Heart right ventricle (tissue), 16 donors: ENCODE measurements at regions not wholly inside any gene's neighbourhood (a gene's known extent, or its start where the extent isn't known, plus 50 kb on each side); places are given as distances from the start of the nearest gene placed in this dataset.
"Not testable (repeated sequence)": the region's sequence is repeated elsewhere in the genome, so short reads cannot be mapped to it uniquely, and the experiment has no call there.

Source experiments
- ATAC-seq, 8 donors: fragments of 200-7000 bp; cut with Tn5 transposase; one replicate each; pipeline ENCODE4 v1.9.1; 2020; ENCODE audit warnings: mild to moderate bottlenecking in 8 of 8, moderate library complexity in 8 of 8, moderate number of reproducible peaks in 1 of 8
- DNase-seq, 2 donors: peaks; one replicate each; pipeline ENCODE4 v3.0.0-alpha.2; 2020
- H3K27ac ChIP-seq, 10 donors: fragments of 200-600 bp; sonication (generic) in 2 of 10; one replicate each; pipeline versions ENCODE4 v1.5.0 to v1.8.0; 2020 to 2022; ENCODE audit warnings: mild to moderate bottlenecking in 3 of 10
- H3K27me3 ChIP-seq, 7 donors: fragments of 200-600 bp; one replicate each; pipeline ENCODE4 v1.8.0; 2021 to 2022; ENCODE audit warnings: mild to moderate bottlenecking in 2 of 7
- H3K36me3 ChIP-seq, 9 donors: fragments of 200-600 bp; sonication (generic) in 1 of 9; one replicate each; pipeline versions ENCODE4 v1.5.0 to v1.8.0; 2020 to 2022; ENCODE audit warnings: mild to moderate bottlenecking in 2 of 9
- H3K4me1 ChIP-seq, 9 donors: fragments of 200-600 bp; sonication (generic) in 1 of 9; one replicate each; pipeline versions ENCODE4 v1.5.0 to v1.8.0; 2020 to 2022; ENCODE audit warnings: mild to moderate bottlenecking in 4 of 9
- H3K4me3 ChIP-seq, 10 donors: fragments of 200-600 bp; sonication (generic) in 2 of 10; one replicate each; pipeline versions ENCODE4 v1.5.0 to v1.8.0; 2020 to 2022; ENCODE audit warnings: mild to moderate bottlenecking in 7 of 10, moderate library complexity in 2 of 10
- H3K9me3 ChIP-seq, 11 donors: fragments of 200-600 bp in 10 of 11; sonication (generic) in 2 of 11; one replicate each; pipeline versions ENCODE4 v1.5.0 to v1.8.0; 2013 to 2022; ENCODE audit warnings: mild to moderate bottlenecking in 2 of 11, control low read depth in 1 of 11, moderate library complexity in 1 of 11
- WGBS, 2 donors: extraction: QIAGEN DNeasy Blood & Tissue Kit; methylation state at CpG; one replicate each; pipeline ENCODE4 v1.1.7; 2013; ENCODE audit warnings: inconsistent platforms in 1 of 2; 5-methylcytosine and 5-hydroxymethylcytosine counted together
- intact Hi-C, 10 donors: fragments of 100-400 bp; cut with DNase I; formaldehyde crosslinking; loops; one replicate each; pipeline versions ENCODE4 v1.11.1 to v1.14.2; 2022
- donor health status: Arrhythmogenic right ventricular cardiomyopathy.
- donor health status: ischemic (EF 13 %, LVEDD 7.1; RV severe dilation, severe dysfunction).
- donor health status: healthy with polysubstance abuse.
- donor health status: DM: no; HTN: yes; CAD: no.
- donor health status: DM: no; HTN: no; CAD: no.
- donor health status: ischemic (EF 25% LVEDD 6.9; RV normal size, moderate dysfunction).
- donor health status: ischemic (EF 25% LVEDD 5.7; RV mildly dilated, moderate dysfunction).
- donor health status: healthy.
- donor health status: DM: yes; HTN: yes; CAD: no.
- donor health status: Ischemic cardiomyopathy.
- donor health status: ischemic (EF 35%, LVEDD 5.7; RV mildly dilated, moderate dysfunction).
- donor health status: nonischemic (EF 11% LVEDD 7.7; RV severe dilation, severe dysfunction).
- donor health status: DM: yes; HTN: yes; CAD: no.
- donor health status: PGD.
- donor health status: ischemic (EF 29% LVEDD 5.4; RV normal size, mild dysfunction).
- donor health status: nonischemic (EF 23%, LVEDD 6.1; RV moderate dilation, normal function).

- intact Hi-C loops = not testable (repeated sequence)
These were observed 231.4 kb downstream of the SPATA31A6 start for GRCh38 chr9:42414865-42415264.

GRCh38 chr9:42419652-42420051 is 236.2 kb downstream of the SPATA31A6 start:
- H3K27me3 ChIP-seq, DNase-seq, H3K4me3 ChIP-seq, ATAC-seq, H3K36me3 ChIP-seq, intact Hi-C loops, H3K9me3 ChIP-seq, H3K27ac ChIP-seq, H3K4me1 ChIP-seq: not testable (repeated sequence)
- WGBS, 2 donors = 83 to 100% methylated on average over 1 of the region's 8 CpGs

More at GRCh38 chr9:42414865-42415264, 231.4 kb downstream of the SPATA31A6 start:
- ATAC-seq, H3K4me1 ChIP-seq, DNase-seq, H3K27me3 ChIP-seq, H3K27ac ChIP-seq, H3K9me3 ChIP-seq, H3K36me3 ChIP-seq, H3K4me3 ChIP-seq: not testable (repeated sequence)
- WGBS, 2 donors = no CpG with 5 or more reads among the region's 1 CpG

GRCh38 chr9:42420324-42420723 is 236.9 kb downstream of the SPATA31A6 start:
- WGBS, 2 donors = 70 to 74% methylated on average over 2 of the region's 2 CpGs
- intact Hi-C loops, H3K36me3 ChIP-seq, DNase-seq, H3K9me3 ChIP-seq, H3K27ac ChIP-seq, H3K4me3 ChIP-seq, H3K4me1 ChIP-seq, H3K27me3 ChIP-seq, ATAC-seq: not testable (repeated sequence)

GRCh38 chr9:42421630-42422029 is 238.2 kb downstream of the SPATA31A6 start:
- intact Hi-C loops, ATAC-seq, H3K36me3 ChIP-seq, DNase-seq, H3K9me3 ChIP-seq, H3K4me1 ChIP-seq, H3K27me3 ChIP-seq, H3K27ac ChIP-seq, H3K4me3 ChIP-seq: not testable (repeated sequence)
- 90 to 91% methylated on average over 8 of the region's 8 CpGs for WGBS, 2 donors

- DNase-seq, H3K27ac ChIP-seq, intact Hi-C loops, H3K9me3 ChIP-seq, H3K4me1 ChIP-seq, ATAC-seq, H3K27me3 ChIP-seq, H3K36me3 ChIP-seq, H3K4me3 ChIP-seq: not testable (repeated sequence)
- 61 to 76% methylated on average over 4 of the region's 4 CpGs for WGBS, 2 donors
These were observed 247.5 kb downstream of the SPATA31A6 start for GRCh38 chr9:42430674-42431615.

- H3K27me3 ChIP-seq, H3K27ac ChIP-seq, ATAC-seq, H3K9me3 ChIP-seq, H3K4me1 ChIP-seq, DNase-seq, H3K4me3 ChIP-seq, intact Hi-C loops, H3K36me3 ChIP-seq: not testable (repeated sequence)
- 48 to 74% methylated on average over 1 of the region's 1 CpG for WGBS, 2 donors
These were observed 248.2 kb downstream of the SPATA31A6 start for GRCh38 chr9:42431616-42432010.

GRCh38 chr9:42434844-42435714 is 251.6 kb downstream of the SPATA31A6 start:
- 63 to 65% methylated on average over 12 to 15 of the region's 15 CpGs for WGBS, 2 donors
- H3K36me3 ChIP-seq, DNase-seq, intact Hi-C loops, H3K27ac ChIP-seq, ATAC-seq, H3K4me3 ChIP-seq, H3K4me1 ChIP-seq, H3K27me3 ChIP-seq, H3K9me3 ChIP-seq: not testable (repeated sequence)

- ATAC-seq = peak in 2 of 8 donors; percentile 12 to 40
- DNase-seq, intact Hi-C loops, H3K9me3 ChIP-seq, H3K27ac ChIP-seq, H3K4me3 ChIP-seq, H3K36me3 ChIP-seq, H3K27me3 ChIP-seq, H3K4me1 ChIP-seq: not testable (repeated sequence)
- WGBS, 2 donors = 83 to 84% methylated on average over 3 of the region's 4 CpGs
These were observed 252.4 kb downstream of the SPATA31A6 start for GRCh38 chr9:42435715-42436342.

- 55 to 79% methylated on average over 2 of the region's 6 CpGs for WGBS, 2 donors
- H3K4me3 ChIP-seq, H3K4me1 ChIP-seq, H3K9me3 ChIP-seq, H3K27ac ChIP-seq, DNase-seq, intact Hi-C loops, ATAC-seq, H3K27me3 ChIP-seq, H3K36me3 ChIP-seq: not testable (repeated sequence)
These were observed 253.7 kb downstream of the SPATA31A6 start for GRCh38 chr9:42437057-42437759.

GRCh38 chr9:42442680-42443079 is 259.2 kb downstream of the SPATA31A6 start:
- H3K9me3 ChIP-seq, H3K36me3 ChIP-seq, H3K4me1 ChIP-seq, intact Hi-C loops, DNase-seq, H3K27me3 ChIP-seq, H3K4me3 ChIP-seq, ATAC-seq, H3K27ac ChIP-seq: not testable (repeated sequence)
